ENCODE measurements at regions not wholly inside any gene's neighbourhood (a gene's known extent, or its start where the extent isn't known, plus 50 kb on each side); places are given as distances from the start of the nearest gene placed in this dataset.

DNA sequence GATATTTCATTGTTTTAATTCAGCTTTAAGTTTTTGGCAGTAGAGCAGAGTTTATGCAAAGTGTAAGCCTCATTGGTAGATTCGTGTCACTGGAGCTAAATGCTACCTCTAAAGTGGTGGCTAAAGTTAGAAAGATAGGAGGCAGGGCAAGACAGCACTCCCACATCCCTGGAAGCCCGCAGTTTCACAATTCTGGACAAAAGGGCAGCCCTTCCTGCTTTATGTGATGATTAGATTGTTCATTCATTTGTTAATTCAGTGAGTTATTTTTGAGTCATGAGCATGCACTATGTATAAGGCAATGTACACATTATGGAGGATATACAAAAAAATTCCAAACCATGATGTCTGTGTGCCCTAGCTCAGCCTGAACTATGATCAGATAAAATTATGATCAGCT, 52.1 kb upstream of the EIF3M start:
- peak; percentile 30 for DNase-seq (ENCODE audit: low read depth)

DNA sequence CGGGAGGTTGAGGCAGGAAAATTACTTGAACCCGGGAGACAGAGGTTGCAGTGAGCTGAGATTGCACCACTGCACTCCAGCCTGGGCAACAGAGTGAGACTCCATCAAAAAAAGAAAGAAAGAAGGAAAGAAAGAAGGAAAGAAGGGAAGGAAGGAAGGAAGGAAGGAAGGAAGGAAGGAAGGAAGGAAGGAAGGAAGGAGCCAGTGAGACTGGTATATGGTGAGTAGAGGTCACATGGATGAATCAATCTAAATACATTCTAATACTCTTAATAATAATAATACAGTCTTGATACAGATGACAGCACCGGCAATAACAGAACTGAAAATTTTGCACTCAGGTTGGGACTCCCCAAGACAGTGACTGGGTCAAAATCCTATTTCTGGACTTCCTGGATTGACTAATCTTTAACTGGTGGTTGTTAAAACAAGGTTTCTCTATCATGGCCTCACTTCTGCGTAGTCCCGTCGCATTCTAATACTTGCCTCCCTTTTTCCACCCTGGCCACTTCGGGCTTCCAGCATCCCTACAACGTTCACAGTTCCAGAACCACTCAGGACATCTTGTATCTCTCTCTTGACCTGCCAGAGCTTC, 53.5 kb upstream of the EIF3M start:
- no peak for DNase-seq (ENCODE audit: low read depth)

DNA sequence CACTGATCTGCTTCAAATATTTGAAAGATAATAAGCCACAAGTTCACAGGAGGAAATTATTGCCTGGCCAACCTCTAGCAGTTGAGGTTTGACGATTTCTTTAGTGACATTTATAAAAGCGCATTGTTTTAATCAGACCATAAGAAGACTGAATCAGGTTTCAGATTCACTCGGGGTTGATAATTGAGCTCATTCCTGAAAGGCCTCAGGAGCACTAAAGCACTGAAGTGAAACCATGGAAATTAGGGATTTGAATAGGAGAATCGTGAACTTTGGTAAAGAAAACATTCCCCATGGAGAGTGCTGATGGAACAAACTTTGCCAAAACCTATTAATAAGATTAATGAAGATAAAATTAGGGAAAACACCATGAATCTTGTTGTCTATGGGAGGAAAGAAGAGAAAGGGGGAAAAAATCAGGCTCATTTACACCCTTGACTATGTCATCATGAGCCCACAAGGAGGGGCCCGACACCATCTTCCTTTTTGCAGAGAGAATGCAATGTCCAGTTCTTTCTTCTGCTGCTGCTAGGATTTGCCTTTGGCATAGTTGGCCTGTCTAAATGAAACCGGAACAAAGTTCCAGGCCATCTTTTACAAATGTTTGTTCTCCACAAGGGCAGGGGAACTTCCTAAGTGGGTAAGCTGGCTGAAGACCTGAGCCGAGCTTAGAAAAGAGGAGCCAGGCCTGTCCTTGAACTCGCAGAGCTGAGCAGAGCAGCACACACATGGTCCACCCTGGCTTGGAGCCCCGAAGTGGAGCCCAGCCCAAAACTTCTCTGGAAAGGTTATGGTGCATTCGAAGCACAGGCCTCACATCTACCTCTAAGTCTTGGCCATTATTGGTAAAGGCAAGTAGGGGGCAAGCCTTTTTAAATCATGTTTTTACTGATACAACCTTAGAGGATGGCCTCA, 56.1 kb upstream of the EIF3M start:
- DNase-seq (ENCODE audit: low read depth) = no peak

GRCh38 chr11:32526760-32527159, 56.9 kb upstream of the EIF3M start:
- no peak for DNase-seq (ENCODE audit: low read depth)

DNA sequence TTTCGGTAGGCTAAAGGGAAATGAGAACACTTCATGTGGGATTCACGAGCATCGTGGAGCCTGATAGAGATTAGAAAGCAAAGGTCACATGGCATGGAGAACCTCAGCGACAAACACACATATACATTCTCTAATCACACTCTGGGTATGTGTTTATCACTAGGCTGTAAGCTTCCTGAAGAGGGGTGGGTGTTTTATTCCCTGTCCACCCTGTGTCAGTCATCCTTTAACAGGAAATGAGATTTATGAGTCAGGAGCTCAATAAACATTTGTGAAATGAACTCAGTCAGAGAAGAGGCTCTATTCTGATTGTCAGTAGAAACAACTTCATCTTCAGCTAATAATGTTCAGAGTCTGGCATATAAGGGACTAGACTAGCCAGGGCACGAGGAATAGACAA, 71.7 kb upstream of the EIF3M start:
- peak; percentile 40 for DNase-seq (ENCODE audit: low read depth)

DNA sequence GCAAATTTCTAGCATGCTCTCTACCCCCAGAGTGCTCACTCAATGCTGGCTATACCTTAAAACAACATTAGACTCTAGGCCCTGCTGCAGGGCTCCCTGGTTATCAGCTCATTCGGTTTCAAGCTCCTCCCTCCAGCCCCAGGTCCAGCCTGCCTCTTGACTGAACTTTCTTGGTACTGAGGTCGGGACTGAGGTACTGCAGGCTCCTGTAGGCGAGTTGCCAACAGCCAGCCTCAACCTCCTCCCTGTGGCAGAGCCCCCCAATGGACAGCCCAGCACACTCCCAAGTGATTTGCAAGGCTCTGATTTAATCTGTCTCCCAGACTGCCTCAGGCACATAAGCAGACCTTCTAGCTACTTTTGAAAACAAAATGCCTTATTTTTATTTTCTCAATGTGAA, 73.6 kb upstream of the EIF3M start:
- no peak for DNase-seq (ENCODE audit: low read depth)

DNA sequence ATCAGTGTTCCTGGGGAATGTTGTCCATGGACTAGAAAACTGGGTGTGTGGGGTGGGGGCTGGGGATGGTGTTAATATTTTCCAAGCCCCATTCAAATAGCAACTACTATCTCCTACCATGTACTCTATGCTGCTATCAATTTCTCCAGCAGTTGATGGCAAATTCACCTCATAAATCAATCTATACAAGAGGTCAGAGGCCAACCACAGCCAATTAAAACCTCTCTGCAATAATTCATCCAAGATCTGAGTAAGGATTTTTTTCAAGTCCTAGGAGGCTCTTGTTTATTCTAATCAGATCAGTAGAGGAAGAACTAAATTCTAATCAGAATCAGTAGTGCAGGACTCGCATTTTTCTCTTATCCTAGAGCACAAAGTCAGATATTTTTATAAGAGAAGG, 73.4 kb upstream of the WT1 start:
- no peak for DNase-seq (ENCODE audit: low read depth)

GRCh38 chr11:32500001-32500400, 64.7 kb upstream of the WT1 start:
- no peak for DNase-seq (ENCODE audit: low read depth)

DNA sequence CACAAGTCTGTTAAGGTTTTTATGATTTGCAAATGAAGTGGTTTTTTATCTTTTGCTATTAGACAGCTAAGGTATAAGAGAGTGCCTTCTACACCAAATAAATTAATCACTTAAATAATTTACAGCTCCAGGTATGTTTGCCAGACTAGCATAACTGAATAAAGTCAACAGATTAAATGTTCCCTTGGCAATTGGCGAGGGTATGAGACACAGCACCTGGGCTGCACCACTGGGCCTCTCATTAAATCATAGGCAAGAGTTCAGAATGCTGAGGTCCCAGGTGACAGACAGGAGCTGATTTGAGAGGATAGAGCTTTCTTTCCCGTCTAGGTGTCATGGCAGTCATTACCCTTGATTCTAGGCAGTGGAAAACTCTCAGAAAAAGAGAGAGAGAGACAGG, 62.6 kb upstream of the WT1 start:
- no peak for DNase-seq (ENCODE audit: low read depth)

GRCh38 chr11:32494629-32495028, 59.3 kb upstream of the WT1 start:
- DNase-seq (ENCODE audit: low read depth) = no peak

- DNase-seq (ENCODE audit: low read depth) = no peak
Measured at GRCh38 chr11:32489464-32489863, 54.1 kb upstream of the WT1 start.

DNA sequence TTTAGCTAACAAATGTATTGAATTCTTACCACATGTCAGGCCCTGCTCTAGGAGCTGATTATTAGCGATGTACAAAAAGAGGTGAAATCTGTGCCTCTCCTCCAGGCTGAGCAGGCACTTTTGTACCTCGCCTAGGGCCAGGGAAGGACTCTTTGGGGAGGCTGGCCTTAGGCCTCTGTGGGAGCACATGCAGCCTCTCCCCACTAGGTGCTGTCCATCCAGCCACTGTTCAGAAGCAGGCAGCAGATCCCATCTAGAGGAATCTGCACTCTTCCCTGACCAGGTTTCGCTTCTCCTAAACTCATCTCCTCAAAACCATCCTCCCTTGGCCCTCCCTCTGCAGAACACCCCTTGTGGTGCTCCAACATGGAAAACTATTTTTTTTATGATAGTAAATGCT, 51.9 kb upstream of the WT1 start:
- peak; percentile 36 for DNase-seq (ENCODE audit: low read depth)

- no peak for DNase-seq (ENCODE audit: low read depth)
Measured at GRCh38 chr11:32485733-32486132, 50.4 kb upstream of the WT1 start.

Measured in ELR (cell line).